Body of pancreas (tissue), 4 donors: ENCODE measurements at regions not wholly inside any gene's neighbourhood (a gene's known extent, or its start where the extent isn't known, plus 50 kb on each side); places are given as distances from the start of the nearest gene placed in this dataset.
A peak's percentile ranks its signal among the peaks of the same experiment; 100 is the strongest.

Experiments used
- ATAC-seq: fragments of 150-250 bp; one replicate; pipeline ENCODE4 v1.9.1; 2016
- DNase-seq, 4 donors: peaks; one replicate each; pipeline ENCODE4 v3.0.0-alpha.2; 2019
- H3K27ac ChIP-seq, 4 donors: fragments of 200-600 bp; sonication (generic); 1 replicate in 3 of 4; 2 replicates in 1 of 4; pipeline versions ENCODE4 v1.5.1 to v1.6.1; 2016 to 2019; ENCODE audit warnings: mild to moderate bottlenecking in 1 of 4, mixed read lengths in 1 of 4, moderate library complexity in 1 of 4
- H3K27me3 ChIP-seq, 2 donors: fragments of 200-600 bp; sonication (generic); one replicate each; pipeline ENCODE4 v1.6.0; 2016; ENCODE audit warnings: mild to moderate bottlenecking in 1 of 2
- H3K36me3 ChIP-seq, 2 donors: fragments of 200-600 bp; sonication (generic); replicated peaks in 1 of 2; 2 replicates each; pipeline ENCODE4 v1.5.1; 2016; ENCODE audit warnings: low read depth in 2 of 2; ENCODE audit not compliant: insufficient read depth in 1 of 2
- H3K4me1 ChIP-seq: fragments of 200-600 bp; sonication (generic); one replicate; pipeline ENCODE4 v1.6.0; 2016
- H3K4me3 ChIP-seq, 2 donors: fragments of 200-600 bp; sonication (generic); 1 replicate in 1 of 2; 2 replicates in 1 of 2; pipeline ENCODE4 v1.5.1; 2016 to 2019
- H3K9me3 ChIP-seq, 3 donors: fragments of 200-600 bp; sonication (generic); 1 replicate in 2 of 3; 2 replicates in 1 of 3; pipeline ENCODE4 v1.5.1; 2016
- POLR2A ChIP-seq, 3 donors: fragments of 450-650 bp; IDR thresholded peaks; one replicate each; pipeline ENCODE4 v1.6.1; 2016; ENCODE audit warnings: antibody characterized with exemption in 3 of 3, mild to moderate bottlenecking in 2 of 3
- WGBS, 2 donors: methylation state at CpG; one replicate each; pipeline ENCODE4 v1.1.5; 2017; 5-methylcytosine and 5-hydroxymethylcytosine counted together
- intact Hi-C: fragments of 100-400 bp; cut with DNase I; formaldehyde crosslinking; loops from one replicate; pipeline ENCODE4 v1.15.1; 2023
- TF ChIP-seq, protein P1 (sequence below), 7 experiments: fragments of 450-650 bp in 4 of 7; fragments of 200-600 bp in 3 of 7; sonication (generic) in 3 of 7; IDR thresholded peaks; one replicate each; pipeline ENCODE4 v1.5.1; 2016 to 2019; ENCODE audit warnings: antibody characterized with exemption in 7 of 7

DNA sequence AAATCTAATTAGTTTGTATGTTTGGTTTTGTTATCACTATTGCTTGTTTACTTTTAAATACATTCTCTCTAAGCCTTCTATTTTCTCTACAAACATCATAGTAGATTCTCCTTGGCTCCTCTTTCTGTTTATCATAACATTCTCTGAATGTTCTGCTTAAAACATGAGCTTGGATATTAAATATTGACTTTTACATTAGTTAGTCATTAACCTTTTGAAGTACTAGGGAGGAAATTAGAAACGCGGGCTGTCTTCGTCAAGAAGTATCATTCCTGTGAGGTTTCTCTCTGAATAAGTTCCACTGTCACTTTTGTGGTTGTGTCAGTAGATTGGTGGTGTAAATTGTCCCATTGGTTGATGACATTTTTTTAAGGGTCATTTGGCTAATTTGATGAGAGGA lies 821.5 kb downstream of the EFNA5 start:
- no peak overlapping the region for H3K4me3 ChIP-seq
- intact Hi-C loops: no loop called here
- WGBS, 2 donors: 18 to 20% methylated on average over 3 of the region's 3 CpGs

DNA sequence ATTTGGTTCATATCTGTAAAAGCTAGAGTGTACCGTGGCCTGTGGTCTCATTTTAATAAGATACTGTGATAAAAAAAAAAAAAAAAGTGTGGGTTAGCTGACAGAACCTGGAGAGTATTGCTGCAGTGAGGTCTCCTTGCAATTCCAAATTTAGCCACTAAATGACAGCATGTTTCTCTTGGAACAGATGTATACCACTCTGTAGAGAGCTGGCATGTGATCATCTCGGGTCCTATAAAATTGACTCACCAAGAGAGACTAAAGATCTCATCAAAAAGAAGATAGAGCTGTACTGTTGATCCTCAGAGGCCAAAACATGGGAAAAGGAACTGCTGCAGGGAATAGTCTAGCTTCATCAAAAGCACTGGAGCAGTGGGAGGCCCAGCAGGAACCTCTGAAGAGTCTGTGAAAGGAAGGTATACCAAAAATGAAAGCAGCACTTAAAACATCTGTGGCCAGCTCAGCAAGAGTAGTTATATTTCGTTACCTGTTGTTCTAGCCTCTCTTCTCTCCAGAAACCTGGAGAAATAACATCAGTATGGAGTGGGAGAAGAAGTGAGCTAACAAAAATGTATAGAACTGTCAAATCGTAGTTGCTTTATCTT lies 826.8 kb downstream of the EFNA5 start:
- H3K27ac ChIP-seq: no peak overlapping the region
- intact Hi-C loops: no loop called here
- no peak for ATAC-seq
- no peaks in the 10 kb centered on the region for H3K27me3 ChIP-seq
- TF ChIP-seq, protein P1, sequence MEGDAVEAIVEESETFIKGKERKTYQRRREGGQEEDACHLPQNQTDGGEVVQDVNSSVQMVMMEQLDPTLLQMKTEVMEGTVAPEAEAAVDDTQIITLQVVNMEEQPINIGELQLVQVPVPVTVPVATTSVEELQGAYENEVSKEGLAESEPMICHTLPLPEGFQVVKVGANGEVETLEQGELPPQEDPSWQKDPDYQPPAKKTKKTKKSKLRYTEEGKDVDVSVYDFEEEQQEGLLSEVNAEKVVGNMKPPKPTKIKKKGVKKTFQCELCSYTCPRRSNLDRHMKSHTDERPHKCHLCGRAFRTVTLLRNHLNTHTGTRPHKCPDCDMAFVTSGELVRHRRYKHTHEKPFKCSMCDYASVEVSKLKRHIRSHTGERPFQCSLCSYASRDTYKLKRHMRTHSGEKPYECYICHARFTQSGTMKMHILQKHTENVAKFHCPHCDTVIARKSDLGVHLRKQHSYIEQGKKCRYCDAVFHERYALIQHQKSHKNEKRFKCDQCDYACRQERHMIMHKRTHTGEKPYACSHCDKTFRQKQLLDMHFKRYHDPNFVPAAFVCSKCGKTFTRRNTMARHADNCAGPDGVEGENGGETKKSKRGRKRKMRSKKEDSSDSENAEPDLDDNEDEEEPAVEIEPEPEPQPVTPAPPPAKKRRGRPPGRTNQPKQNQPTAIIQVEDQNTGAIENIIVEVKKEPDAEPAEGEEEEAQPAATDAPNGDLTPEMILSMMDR (IDR thresholded peaks at IDR 0.05): peak in 5 of 7 experiments; percentile 4 to 22 (median 10)
- TF ChIP-seq POLR2A (IDR thresholded peaks at IDR 0.05): no peak
- DNase-seq: no peak
- no peaks in the 10 kb centered on the region for H3K9me3 ChIP-seq
- no peaks in the 10 kb centered on the region for H3K4me1 ChIP-seq
- 64 to 65% methylated on average over 4 of the region's 4 CpGs for WGBS, 2 donors
- no peaks in the 10 kb centered on the region for H3K36me3 ChIP-seq
- no peak overlapping the region for H3K4me3 ChIP-seq

More for the DNA sequence above, 821.5 kb downstream of the EFNA5 start:
- no peak overlapping the region for H3K27ac ChIP-seq
- TF ChIP-seq, protein P1 (IDR thresholded peaks at IDR 0.05): no peak
- no peak for TF ChIP-seq POLR2A (IDR thresholded peaks at IDR 0.05)
- H3K27me3 ChIP-seq: no peaks in the 10 kb centered on the region
- H3K36me3 ChIP-seq: no peaks in the 10 kb centered on the region
- DNase-seq (no peak), ATAC-seq (no peak)
- no peaks in the 10 kb centered on the region for H3K9me3 ChIP-seq
- no peaks in the 10 kb centered on the region for H3K4me1 ChIP-seq

DNA sequence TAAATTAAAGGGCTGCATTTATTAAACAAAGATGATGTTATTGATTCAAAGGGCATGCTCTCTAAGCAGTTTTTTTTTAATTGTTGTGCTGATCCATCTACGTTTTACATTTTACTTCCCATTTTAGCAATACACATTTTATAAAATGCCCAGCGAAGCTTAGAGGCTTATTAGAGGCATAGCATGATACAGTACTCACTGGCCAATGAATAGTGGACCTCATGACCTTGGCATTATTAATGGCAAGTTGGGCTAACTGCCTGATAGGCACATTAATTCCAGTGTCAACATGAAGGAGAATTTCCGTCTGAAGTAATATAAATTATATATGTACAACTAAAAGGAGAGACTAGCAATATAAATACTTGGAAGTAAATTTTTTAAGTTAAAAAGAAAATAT lies 837.2 kb downstream of the EFNA5 start:
- no peaks in the 10 kb centered on the region for H3K27me3 ChIP-seq
- H3K27ac ChIP-seq: no peak overlapping the region
- DNase-seq (no peak), ATAC-seq (no peak)
- H3K4me1 ChIP-seq: no peaks in the 10 kb centered on the region
- TF ChIP-seq, protein P1 (IDR thresholded peaks at IDR 0.05): no peak
- TF ChIP-seq POLR2A (IDR thresholded peaks at IDR 0.05): no peak
- no peak overlapping the region for H3K4me3 ChIP-seq
- 21 to 26% methylated on average over 3 of the region's 3 CpGs for WGBS, 2 donors
- H3K36me3 ChIP-seq: no peaks in the 10 kb centered on the region
- intact Hi-C loops: no loop called here
- H3K9me3 ChIP-seq: no peaks in the 10 kb centered on the region

- 88 to 100% methylated on average over 1 of the region's 1 CpG for WGBS, 2 donors
- no peak overlapping the region for H3K4me3 ChIP-seq
- H3K36me3 ChIP-seq: no peaks in the 10 kb centered on the region
- H3K27ac ChIP-seq: no peak overlapping the region
- TF ChIP-seq POLR2A (IDR thresholded peaks at IDR 0.05): no peak
- TF ChIP-seq, protein P1 (IDR thresholded peaks at IDR 0.05): no peak
- no peak for DNase-seq
- ATAC-seq: no peak
- no peaks in the 10 kb centered on the region for H3K27me3 ChIP-seq
- H3K9me3 ChIP-seq: no peaks in the 10 kb centered on the region
- intact Hi-C loops: no loop called here
- H3K4me1 ChIP-seq: no peaks in the 10 kb centered on the region
Observed at GRCh38 chr5:106827061-106827460, 843.7 kb downstream of the EFNA5 start.

DNA sequence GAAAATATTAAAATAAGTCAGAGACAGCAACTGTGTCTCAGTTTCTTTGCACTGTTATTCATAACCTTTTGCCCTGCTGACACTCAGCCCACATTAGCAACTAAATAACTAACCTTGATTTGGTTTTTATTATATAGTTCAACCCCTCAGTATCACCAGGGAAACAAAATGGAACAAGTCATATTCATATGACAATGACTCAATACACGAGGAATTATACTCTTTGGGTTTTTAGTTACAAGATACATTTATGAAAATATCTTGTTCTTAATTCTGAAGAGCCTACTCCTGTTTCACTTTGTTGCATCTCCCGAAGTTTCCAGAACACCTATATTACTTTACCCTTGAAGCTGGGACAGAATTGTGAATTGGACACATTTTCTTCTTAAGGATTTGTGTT lies 845.4 kb downstream of the EFNA5 start:
- Histone ChIP-seq H3K27ac (no peak overlapping the region), H3K4me3 (no peak overlapping the region), H3K9me3 (no peaks in the 10 kb centered on the region), H3K27me3 (no peaks in the 10 kb centered on the region), H3K36me3 (no peaks in the 10 kb centered on the region), H3K4me1 (no peaks in the 10 kb centered on the region)
- ATAC-seq (no peak), DNase-seq (no peak)
- WGBS, 2 donors: 56 to 67% methylated on average over 2 of the region's 2 CpGs
- TF ChIP-seq, protein P1 (IDR thresholded peaks at IDR 0.05): no peak
- TF ChIP-seq POLR2A (IDR thresholded peaks at IDR 0.05): no peak
- intact Hi-C loops: no loop called here
